ENCODE measurements at regions not wholly inside any gene's neighbourhood (a gene's known extent, or its start where the extent isn't known, plus 50 kb on each side); places are given as distances from the start of the nearest gene placed in this dataset.

GRCh38 chr11:116657842-116658825 is 114.7 kb downstream of the BUD13 start:
- no peak for TF ChIP-seq CTCF (IDR thresholded peaks at IDR 0.05)
- TF ChIP-seq EP300 (IDR thresholded peaks at IDR 0.05) = no peak
